C1 segment of cervical spinal cord (tissue), 14 donors: ENCODE measurements at regions not wholly inside any gene's neighbourhood (a gene's known extent, or its start where the extent isn't known, plus 50 kb on each side); places are given as distances from the start of the nearest gene placed in this dataset.

ENCODE experiments used
- DNase-seq, 14 donors: peaks; one replicate each; lab custom pipeline; 2025; lab: John Stamatoyannopoulos, UW

DNA sequence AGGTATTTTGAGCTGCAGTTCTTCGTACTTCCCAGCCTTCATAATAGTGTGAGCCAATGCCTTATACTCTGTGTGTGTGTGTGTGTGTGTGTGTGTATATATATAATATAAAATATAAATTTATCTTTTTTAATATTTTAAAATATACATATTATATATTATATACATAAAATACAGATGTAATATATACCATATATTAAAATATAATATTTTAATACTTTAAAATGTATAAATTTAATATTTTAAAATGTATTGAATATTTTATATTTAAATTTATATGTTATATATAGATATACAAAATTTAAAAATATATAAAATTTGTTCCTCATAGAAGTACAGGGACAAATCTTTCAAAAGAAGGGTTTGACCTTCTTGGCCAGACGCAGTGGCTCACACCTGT is 53.7 kb upstream of the CARD18 start:
- no peak for DNase-seq

DNA sequence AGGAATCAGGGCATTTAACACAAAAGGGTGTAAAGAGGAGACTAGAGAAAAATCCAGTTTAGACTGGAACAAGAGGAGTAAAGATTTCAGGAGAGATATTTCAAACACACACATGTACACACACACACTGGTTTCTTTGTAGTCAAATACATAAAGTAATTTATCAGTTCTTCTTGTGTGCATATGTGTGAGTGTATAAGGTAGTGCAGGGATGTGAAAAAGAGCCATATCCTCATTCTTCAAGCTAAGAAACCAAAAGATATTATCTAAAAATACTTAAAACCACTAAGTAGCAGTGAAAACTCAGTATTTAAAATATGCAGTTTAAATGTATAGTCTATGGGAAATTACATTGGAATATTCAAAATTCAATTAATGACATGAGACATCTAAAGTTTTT is 52.5 kb upstream of the CARD18 start:
- no peak for DNase-seq

DNA sequence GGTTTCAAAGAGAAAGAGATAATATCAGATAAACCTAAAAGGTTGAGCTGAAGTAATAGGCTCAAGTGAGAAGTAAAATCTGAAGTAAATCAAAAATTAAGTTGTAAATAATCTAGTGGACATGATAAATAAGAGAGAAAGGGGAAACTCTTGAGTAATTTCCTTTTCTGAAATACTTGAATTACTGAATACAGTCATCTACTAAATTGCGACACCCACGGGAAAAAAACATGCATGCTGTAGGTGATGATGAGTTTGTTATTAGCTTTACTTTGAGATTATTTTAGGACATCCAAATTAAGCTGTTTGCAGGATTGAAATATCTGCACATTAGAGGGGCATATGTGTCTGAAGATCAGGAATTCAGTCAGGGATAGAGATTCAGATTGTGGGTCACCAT is 50.0 kb upstream of the CARD18 start:
- DNase-seq = no peak
